ENCODE measurements at regions not wholly inside any gene's neighbourhood (a gene's known extent, or its start where the extent isn't known, plus 50 kb on each side); places are given as distances from the start of the nearest gene placed in this dataset.

GRCh38 chr13:37348916-37349643 lies 243.6 kb upstream of the CSNK1A1L start:
- TF ChIP-seq GATA4 (IDR thresholded peaks at IDR 0.05; ENCODE audit: borderline replicate concordance, low read depth): no peak
- no peak for TF ChIP-seq POLR2AphosphoS5 (IDR thresholded peaks at IDR 0.05; ENCODE audit: low read depth, low read length)
- TF ChIP-seq ELK4 (CRISPR knock-in tag; IDR thresholded peaks at IDR 0.05; ENCODE audit: borderline replicate concordance): no peak
- TF ChIP-seq HOXA7 (CRISPR knock-in tag; IDR thresholded peaks at IDR 0.05): no peak
- TF ChIP-seq ZNF740 (CRISPR knock-in tag; IDR thresholded peaks at IDR 0.05): no peak
- no peak for TF ChIP-seq ZFP91 (CRISPR knock-in tag; IDR thresholded peaks at IDR 0.05; ENCODE audit: borderline replicate concordance)

Measured in HepG2 (cell line).